ENCODE measurements at regions not wholly inside any gene's neighbourhood (a gene's known extent, or its start where the extent isn't known, plus 50 kb on each side); places are given as distances from the start of the nearest gene placed in this dataset.
A peak's percentile ranks its signal among the peaks of the same experiment; 100 is the strongest.

- no peaks in the 10 kb centered on the region for H3K27me3 ChIP-seq (ENCODE audit: control insufficient read depth in 3 of 3, insufficient read depth in 3 of 3, low read length in 3 of 3)
- H3K4me3 ChIP-seq (ENCODE audit: low read depth in 1 of 3, low read length in 3 of 3), result no peak overlapping the region
- DNase-seq (peak in 1 of 2 donors; percentile 25), FAIRE-seq (no peak)
- H3K9me3 ChIP-seq (ENCODE audit: control insufficient read depth in 2 of 2, insufficient read depth in 1 of 2, low read depth in 1 of 2, low read length in 1 of 2), result no peaks in the 10 kb centered on the region
- H3K4me1 ChIP-seq (ENCODE audit: control insufficient read depth in 3 of 3, insufficient read depth in 2 of 3, low read depth in 1 of 3, low read length in 2 of 3), result peaks cover 0 to 14% (median 0%) of the 10 kb centered on the region in 3 donors
- H3K27ac ChIP-seq (ENCODE audit: low read depth in 1 of 3, low read length in 2 of 3), result peak overlapping the region in 2 of 3 donors; percentile 36 to 56
- H3K36me3 ChIP-seq (ENCODE audit: control insufficient read depth in 3 of 3, insufficient read depth in 2 of 3, low read depth in 1 of 3, low read length in 3 of 3), result no peaks in the 10 kb centered on the region
- 60 to 83% (median 76%) methylated on average over 11 of the region's 11 CpGs for WGBS, 3 donors
Measured at GRCh38 chr5:135208903-135209721, 175.1 kb upstream of the PITX1 start.

- no peaks in the 10 kb centered on the region for H3K36me3 ChIP-seq (ENCODE audit: control insufficient read depth in 3 of 3, insufficient read depth in 2 of 3, low read depth in 1 of 3, low read length in 3 of 3)
- H3K4me3 ChIP-seq (ENCODE audit: low read depth in 1 of 3, low read length in 3 of 3), result no peak overlapping the region
- H3K9me3 ChIP-seq (ENCODE audit: control insufficient read depth in 2 of 2, insufficient read depth in 1 of 2, low read depth in 1 of 2, low read length in 1 of 2), result no peaks in the 10 kb centered on the region
- DNase-seq (peak in 1 of 2 donors; percentile 52), FAIRE-seq (no peak)
- no peaks in the 10 kb centered on the region for H3K27me3 ChIP-seq (ENCODE audit: control insufficient read depth in 3 of 3, insufficient read depth in 3 of 3, low read length in 3 of 3)
- 68 to 73% (median 71%) methylated on average over 2 of the region's 2 CpGs for WGBS, 3 donors
- H3K27ac ChIP-seq (ENCODE audit: low read depth in 1 of 3, low read length in 2 of 3), result peak overlapping the region in 2 of 3 donors; percentile 32 to 36
- H3K4me1 ChIP-seq (ENCODE audit: control insufficient read depth in 3 of 3, insufficient read depth in 2 of 3, low read depth in 1 of 3, low read length in 2 of 3), result peaks cover 0 to 14% (median 0%) of the 10 kb centered on the region in 3 donors
Measured at GRCh38 chr5:135208555-135208902, 174.5 kb upstream of the PITX1 start.

- H3K27me3 ChIP-seq (ENCODE audit: control insufficient read depth in 3 of 3, insufficient read depth in 3 of 3, low read length in 3 of 3), result no peaks in the 10 kb centered on the region
- H3K9me3 ChIP-seq (ENCODE audit: control insufficient read depth in 2 of 2, insufficient read depth in 1 of 2, low read depth in 1 of 2, low read length in 1 of 2), result no peaks in the 10 kb centered on the region
- no peak overlapping the region for H3K4me3 ChIP-seq (ENCODE audit: low read depth in 1 of 3, low read length in 3 of 3)
- no peak for FAIRE-seq
- H3K36me3 ChIP-seq (ENCODE audit: control insufficient read depth in 3 of 3, insufficient read depth in 2 of 3, low read depth in 1 of 3, low read length in 3 of 3), result no peaks in the 10 kb centered on the region
- WGBS, 3 donors, result 72 to 82% (median 75%) methylated on average over 6 of the region's 6 CpGs
- H3K4me1 ChIP-seq (ENCODE audit: control insufficient read depth in 3 of 3, insufficient read depth in 2 of 3, low read depth in 1 of 3, low read length in 2 of 3), result peaks cover 0 to 14% (median 0%) of the 10 kb centered on the region in 3 donors
- no peak for DNase-seq
- no peak overlapping the region for H3K27ac ChIP-seq (ENCODE audit: low read depth in 1 of 3, low read length in 2 of 3)
Measured at GRCh38 chr5:135207866-135208265, 173.8 kb upstream of the PITX1 start.

- H3K9me3 ChIP-seq (ENCODE audit: control insufficient read depth in 2 of 2, insufficient read depth in 1 of 2, low read depth in 1 of 2, low read length in 1 of 2), result no peaks in the 10 kb centered on the region
- H3K27me3 ChIP-seq (ENCODE audit: control insufficient read depth in 3 of 3, insufficient read depth in 3 of 3, low read length in 3 of 3), result no peaks in the 10 kb centered on the region
- peaks cover 0 to 14% (median 0%) of the 10 kb centered on the region in 3 donors for H3K4me1 ChIP-seq (ENCODE audit: control insufficient read depth in 3 of 3, insufficient read depth in 2 of 3, low read depth in 1 of 3, low read length in 2 of 3)
- H3K36me3 ChIP-seq (ENCODE audit: control insufficient read depth in 3 of 3, insufficient read depth in 2 of 3, low read depth in 1 of 3, low read length in 3 of 3), result no peaks in the 10 kb centered on the region
- no peak overlapping the region for H3K4me3 ChIP-seq (ENCODE audit: low read depth in 1 of 3, low read length in 3 of 3)
- DNase-seq (no peak), FAIRE-seq (no peak)
- no peak overlapping the region for H3K27ac ChIP-seq (ENCODE audit: low read depth in 1 of 3, low read length in 2 of 3)
- WGBS, 3 donors, result 84 to 91% (median 88%) methylated on average over 3 of the region's 3 CpGs
Measured at GRCh38 chr5:135206862-135207261, 172.8 kb upstream of the PITX1 start.

GRCh38 chr5:135205632-135206349, 171.8 kb upstream of the PITX1 start:
- H3K27me3 ChIP-seq (ENCODE audit: control insufficient read depth in 3 of 3, insufficient read depth in 3 of 3, low read length in 3 of 3), result no peaks in the 10 kb centered on the region
- H3K9me3 ChIP-seq (ENCODE audit: control insufficient read depth in 2 of 2, insufficient read depth in 1 of 2, low read depth in 1 of 2, low read length in 1 of 2), result no peaks in the 10 kb centered on the region
- no peak for FAIRE-seq
- H3K36me3 ChIP-seq (ENCODE audit: control insufficient read depth in 3 of 3, insufficient read depth in 2 of 3, low read depth in 1 of 3, low read length in 3 of 3), result no peaks in the 10 kb centered on the region
- no peak for DNase-seq
- 81 to 93% (median 85%) methylated on average over 3 of the region's 3 CpGs for WGBS, 3 donors
- H3K4me3 ChIP-seq (ENCODE audit: low read depth in 1 of 3, low read length in 3 of 3), result no peak overlapping the region
- H3K27ac ChIP-seq (ENCODE audit: low read depth in 1 of 3, low read length in 2 of 3), result no peak overlapping the region
- peaks cover 0 to 14% (median 0%) of the 10 kb centered on the region in 3 donors for H3K4me1 ChIP-seq (ENCODE audit: control insufficient read depth in 3 of 3, insufficient read depth in 2 of 3, low read depth in 1 of 3, low read length in 2 of 3)

- no peak overlapping the region for H3K27ac ChIP-seq (ENCODE audit: low read depth in 1 of 3, low read length in 2 of 3)
- H3K4me3 ChIP-seq (ENCODE audit: low read depth in 1 of 3, low read length in 3 of 3), result no peak overlapping the region
- FAIRE-seq, result no peak
- H3K9me3 ChIP-seq (ENCODE audit: control insufficient read depth in 2 of 2, insufficient read depth in 1 of 2, low read depth in 1 of 2, low read length in 1 of 2), result no peaks in the 10 kb centered on the region
- 24 to 61% (median 61%) methylated on average over 1 of the region's 1 CpG for WGBS, 3 donors
- no peaks in the 10 kb centered on the region for H3K36me3 ChIP-seq (ENCODE audit: control insufficient read depth in 3 of 3, insufficient read depth in 2 of 3, low read depth in 1 of 3, low read length in 3 of 3)
- peaks cover 0 to 9% (median 0%) of the 10 kb centered on the region in 3 donors for H3K4me1 ChIP-seq (ENCODE audit: control insufficient read depth in 3 of 3, insufficient read depth in 2 of 3, low read depth in 1 of 3, low read length in 2 of 3)
- no peaks in the 10 kb centered on the region for H3K27me3 ChIP-seq (ENCODE audit: control insufficient read depth in 3 of 3, insufficient read depth in 3 of 3, low read length in 3 of 3)
- DNase-seq, result peak in 1 of 2 donors; percentile 31
Measured at GRCh38 chr5:135204151-135204600, 170.1 kb upstream of the PITX1 start.

GRCh38 chr5:135203593-135204036, 169.6 kb upstream of the PITX1 start:
- H3K27me3 ChIP-seq (ENCODE audit: control insufficient read depth in 3 of 3, insufficient read depth in 3 of 3, low read length in 3 of 3), result no peaks in the 10 kb centered on the region
- H3K36me3 ChIP-seq (ENCODE audit: control insufficient read depth in 3 of 3, insufficient read depth in 2 of 3, low read depth in 1 of 3, low read length in 3 of 3), result no peaks in the 10 kb centered on the region
- no peak for FAIRE-seq
- peaks cover 0 to 3% (median 0%) of the 10 kb centered on the region in 3 donors for H3K4me1 ChIP-seq (ENCODE audit: control insufficient read depth in 3 of 3, insufficient read depth in 2 of 3, low read depth in 1 of 3, low read length in 2 of 3)
- 71 to 80% (median 72%) methylated on average over 4 of the region's 4 CpGs for WGBS, 3 donors
- no peak overlapping the region for H3K4me3 ChIP-seq (ENCODE audit: low read depth in 1 of 3, low read length in 3 of 3)
- H3K9me3 ChIP-seq (ENCODE audit: control insufficient read depth in 2 of 2, insufficient read depth in 1 of 2, low read depth in 1 of 2, low read length in 1 of 2), result no peaks in the 10 kb centered on the region
- H3K27ac ChIP-seq (ENCODE audit: low read depth in 1 of 3, low read length in 2 of 3), result no peak overlapping the region
- DNase-seq, result peak in 1 of 2 donors; percentile 44

- 95 to 98% (median 96%) methylated on average over 2 of the region's 2 CpGs for WGBS, 3 donors
- peaks cover 0 to 3% (median 0%) of the 10 kb centered on the region in 3 donors for H3K27me3 ChIP-seq (ENCODE audit: control insufficient read depth in 3 of 3, insufficient read depth in 3 of 3, low read length in 3 of 3)
- DNase-seq (no peak), FAIRE-seq (peak; percentile 39)
- H3K4me1 ChIP-seq (ENCODE audit: control insufficient read depth in 3 of 3, insufficient read depth in 2 of 3, low read depth in 1 of 3, low read length in 2 of 3), result no peaks in the 10 kb centered on the region
- no peaks in the 10 kb centered on the region for H3K9me3 ChIP-seq (ENCODE audit: control insufficient read depth in 2 of 2, insufficient read depth in 1 of 2, low read depth in 1 of 2, low read length in 1 of 2)
- no peaks in the 10 kb centered on the region for H3K36me3 ChIP-seq (ENCODE audit: control insufficient read depth in 3 of 3, insufficient read depth in 2 of 3, low read depth in 1 of 3, low read length in 3 of 3)
- H3K27ac ChIP-seq (ENCODE audit: low read depth in 1 of 3, low read length in 2 of 3), result no peak overlapping the region
- H3K4me3 ChIP-seq (ENCODE audit: low read depth in 1 of 3, low read length in 3 of 3), result no peak overlapping the region
Measured at GRCh38 chr5:135203019-135203418, 169.0 kb upstream of the PITX1 start.
